Peyer's patch (tissue), 4 donors: ENCODE measurements at regions not wholly inside any gene's neighbourhood (a gene's known extent, or its start where the extent isn't known, plus 50 kb on each side); places are given as distances from the start of the nearest gene placed in this dataset.

Experiments used
- POLR2A ChIP-seq, 2 donors: fragments of 450-650 bp; IDR thresholded peaks; one replicate each; pipeline ENCODE4 v1.5.1; 2017; ENCODE audit warnings: antibody characterized with exemption in 2 of 2, mild to moderate bottlenecking in 2 of 2, moderate library complexity in 2 of 2
- TF ChIP-seq, protein P1 (sequence below), 6 experiments: fragments of 450-650 bp in 4 of 6; fragments of 200-600 bp in 2 of 6; sonication (generic) in 1 of 6; IDR thresholded peaks; one replicate each; pipeline ENCODE4 v1.5.1; 2017 to 2019; ENCODE audit warnings: antibody characterized with exemption in 6 of 6, mild to moderate bottlenecking in 3 of 6, moderate library complexity in 1 of 6

- TF ChIP-seq, protein P1, sequence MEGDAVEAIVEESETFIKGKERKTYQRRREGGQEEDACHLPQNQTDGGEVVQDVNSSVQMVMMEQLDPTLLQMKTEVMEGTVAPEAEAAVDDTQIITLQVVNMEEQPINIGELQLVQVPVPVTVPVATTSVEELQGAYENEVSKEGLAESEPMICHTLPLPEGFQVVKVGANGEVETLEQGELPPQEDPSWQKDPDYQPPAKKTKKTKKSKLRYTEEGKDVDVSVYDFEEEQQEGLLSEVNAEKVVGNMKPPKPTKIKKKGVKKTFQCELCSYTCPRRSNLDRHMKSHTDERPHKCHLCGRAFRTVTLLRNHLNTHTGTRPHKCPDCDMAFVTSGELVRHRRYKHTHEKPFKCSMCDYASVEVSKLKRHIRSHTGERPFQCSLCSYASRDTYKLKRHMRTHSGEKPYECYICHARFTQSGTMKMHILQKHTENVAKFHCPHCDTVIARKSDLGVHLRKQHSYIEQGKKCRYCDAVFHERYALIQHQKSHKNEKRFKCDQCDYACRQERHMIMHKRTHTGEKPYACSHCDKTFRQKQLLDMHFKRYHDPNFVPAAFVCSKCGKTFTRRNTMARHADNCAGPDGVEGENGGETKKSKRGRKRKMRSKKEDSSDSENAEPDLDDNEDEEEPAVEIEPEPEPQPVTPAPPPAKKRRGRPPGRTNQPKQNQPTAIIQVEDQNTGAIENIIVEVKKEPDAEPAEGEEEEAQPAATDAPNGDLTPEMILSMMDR (IDR thresholded peaks at IDR 0.05) = no peak
- no peak for TF ChIP-seq POLR2A (IDR thresholded peaks at IDR 0.05)
Measured at GRCh38 chr6:40334496-40335270, 252.5 kb downstream of the LRFN2 start.
